Inflammatory macrophage treated with lipopolysaccharide for 1 hour (primary cell): ENCODE measurements at regions not wholly inside any gene's neighbourhood (a gene's known extent, or its start where the extent isn't known, plus 50 kb on each side); places are given as distances from the start of the nearest gene placed in this dataset.

ENCODE experiments used
- DNase-seq, 2 donors: peaks; one replicate each; pipeline ENCODE4 v3.0.0-alpha.2; 2020 to 2022

DNA sequence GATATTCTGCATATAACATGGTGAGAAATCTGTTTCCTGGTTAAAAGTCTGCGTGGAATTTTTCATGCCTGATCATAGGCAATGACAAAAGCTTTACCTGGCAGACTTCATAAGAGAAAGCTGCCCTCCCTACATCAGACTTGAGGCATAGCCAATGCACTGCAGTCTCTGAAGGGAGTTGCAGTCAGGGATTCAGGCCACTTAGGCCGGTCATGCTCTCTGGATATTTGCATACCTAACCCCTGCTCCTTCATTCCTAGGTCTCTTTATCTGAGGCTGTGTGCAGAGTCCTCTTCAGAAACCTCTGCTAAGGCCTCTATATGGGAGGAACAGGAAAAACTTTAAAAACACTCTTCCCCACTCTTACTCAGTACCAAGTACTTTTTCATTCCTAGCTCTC lies 287.4 kb downstream of the PCDH17 start:
- no peak for DNase-seq

DNA sequence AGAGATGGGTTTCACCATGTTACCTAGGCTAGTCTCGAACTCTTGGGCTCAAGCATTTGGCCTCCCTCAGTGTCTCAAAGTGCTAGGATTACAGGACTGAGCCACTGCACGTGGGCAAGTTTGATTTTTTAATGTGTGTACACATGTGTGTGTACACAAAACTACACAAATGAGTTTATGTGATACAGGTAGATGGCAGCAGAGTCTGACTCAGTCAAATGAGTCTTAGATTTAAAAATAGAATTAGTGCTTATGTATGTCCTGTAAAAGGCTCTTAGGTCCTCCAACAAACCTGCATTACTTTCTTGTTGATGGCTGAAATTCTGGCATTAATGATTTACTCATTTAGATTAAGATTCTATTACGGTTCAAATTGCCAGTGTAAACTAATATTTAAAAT lies 293.7 kb downstream of the PCDH17 start:
- no peak for DNase-seq

DNA sequence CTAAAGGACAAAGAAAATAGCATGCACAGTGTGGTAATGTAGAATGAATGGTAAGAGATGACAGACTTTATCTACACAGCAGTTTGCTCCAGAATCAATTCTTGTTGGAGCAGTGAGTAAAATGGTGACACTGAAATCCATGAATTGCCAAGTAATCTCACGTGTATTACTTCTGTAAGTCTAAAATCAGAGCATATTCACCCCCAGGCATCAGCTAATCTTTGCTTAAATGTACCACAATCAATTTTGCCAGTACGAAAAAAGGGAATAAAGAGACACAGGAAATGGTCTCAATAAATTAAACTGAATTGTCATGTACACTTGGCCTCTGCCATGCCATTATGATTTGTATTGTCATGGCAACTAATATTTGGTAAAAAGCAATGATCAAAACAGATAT lies 294.2 kb downstream of the PCDH17 start:
- DNase-seq: no peak

DNA sequence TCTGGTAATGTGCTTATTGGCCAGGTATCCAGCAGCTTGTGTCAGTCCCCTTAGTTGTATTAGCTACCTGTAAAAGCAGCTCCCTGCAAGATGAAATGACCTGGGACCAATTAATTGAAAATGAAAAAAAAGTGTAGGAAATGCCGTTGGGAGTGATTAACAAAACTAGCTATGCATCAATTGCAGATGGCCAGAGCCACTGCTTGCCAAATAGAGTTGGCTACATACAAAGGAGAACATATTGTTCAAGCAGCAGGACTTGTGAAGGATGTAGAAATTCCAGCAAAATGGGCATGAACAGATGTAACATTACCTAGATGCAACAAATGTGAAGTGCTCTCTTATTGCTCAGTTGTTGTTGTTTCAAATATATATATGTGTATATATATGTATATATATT lies 300.5 kb downstream of the PCDH17 start:
- DNase-seq: no peak

DNA sequence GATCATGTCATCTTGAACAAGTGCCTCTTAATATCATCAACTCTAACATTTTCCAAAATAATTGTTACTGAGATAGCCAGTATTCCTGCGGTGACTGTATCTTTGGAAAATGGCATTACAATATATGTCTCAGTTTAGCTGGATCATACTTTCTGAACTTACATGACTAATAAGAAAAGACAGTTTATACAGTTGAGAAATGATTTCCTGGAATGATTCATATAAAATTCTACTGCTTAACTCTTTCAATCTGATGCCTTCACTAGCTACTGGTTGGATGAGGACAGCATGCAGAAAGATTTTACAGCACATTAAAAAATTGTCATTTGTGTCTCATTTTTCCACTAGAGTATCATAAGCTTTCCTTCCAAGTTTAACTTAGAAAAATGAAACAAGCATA lies 302.1 kb downstream of the PCDH17 start:
- DNase-seq: no peak

DNA sequence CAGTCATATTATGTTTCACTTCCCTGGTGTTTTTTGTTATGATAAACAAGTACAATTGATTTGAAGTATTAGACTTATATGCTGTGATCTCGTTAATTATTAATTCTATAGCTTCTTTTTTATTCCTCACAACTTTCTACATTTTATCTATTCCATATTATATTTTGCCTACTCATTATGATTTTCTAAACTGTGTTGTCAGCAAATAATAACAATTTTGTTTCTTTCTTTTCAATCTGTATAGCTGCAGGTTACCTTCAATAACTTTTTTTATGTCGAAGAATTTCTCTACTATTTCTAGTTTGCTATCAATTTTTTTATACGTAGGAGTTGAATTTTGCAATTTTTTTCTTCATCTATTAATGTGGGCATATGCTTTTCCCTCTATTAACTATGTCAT lies 304.4 kb downstream of the PCDH17 start:
- DNase-seq: no peak

DNA sequence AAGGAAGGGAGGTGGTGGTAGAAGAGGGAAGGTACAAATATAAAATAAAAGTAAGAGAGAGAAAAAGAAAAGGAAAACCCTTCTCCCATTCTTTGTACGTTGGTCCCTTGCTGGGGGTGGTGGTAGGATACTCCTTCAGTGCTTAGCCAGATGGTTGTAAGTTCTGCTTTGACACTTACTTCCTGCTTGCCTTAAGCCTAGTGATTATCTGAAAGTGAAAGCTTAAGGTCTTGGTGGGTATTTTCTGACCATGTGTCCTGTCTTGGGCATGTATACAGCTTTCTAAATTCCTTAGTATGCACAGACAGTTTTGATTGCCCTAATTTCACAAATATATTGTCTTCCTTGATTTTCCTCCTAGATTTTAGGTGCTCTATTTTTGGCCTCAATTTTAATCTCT lies 314.8 kb downstream of the PCDH17 start:
- no peak for DNase-seq

DNA sequence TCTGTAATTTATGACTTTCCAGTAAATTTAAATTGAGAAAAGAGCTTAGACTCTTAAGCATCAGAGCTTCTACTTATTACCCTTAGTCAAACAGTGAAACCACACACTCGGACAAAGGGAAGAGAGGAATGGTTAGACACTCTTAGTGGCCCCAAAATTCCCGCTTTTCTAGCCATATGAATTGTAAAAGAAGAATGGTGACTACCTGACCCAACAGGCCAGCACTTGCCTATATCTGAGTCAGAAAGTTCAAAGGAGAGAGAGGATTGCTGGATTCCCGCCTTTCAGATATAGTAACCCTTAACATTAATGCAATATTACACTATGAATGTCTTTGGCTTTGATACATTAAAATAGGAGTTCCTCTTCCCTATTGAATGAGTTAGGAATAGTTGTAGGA lies 317.3 kb downstream of the PCDH17 start:
- no peak for DNase-seq

DNA sequence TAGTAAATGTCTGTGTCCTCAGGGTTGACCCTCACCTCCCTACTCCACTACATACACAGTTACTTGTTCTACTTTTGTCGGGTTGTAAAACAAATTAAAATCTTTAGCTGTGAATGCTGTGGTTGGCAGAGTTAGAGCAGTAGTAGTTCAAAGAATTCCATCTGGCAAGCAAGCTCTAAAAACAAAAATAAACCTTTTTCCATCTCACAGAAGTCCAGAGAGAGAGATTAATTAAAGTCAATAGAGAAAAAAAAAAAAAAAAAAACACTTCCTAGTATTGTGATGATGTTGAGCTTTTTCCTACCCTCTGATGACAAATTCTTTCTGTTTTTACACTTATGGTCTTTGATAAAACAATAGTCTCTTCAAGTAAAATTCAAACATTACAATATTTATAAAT lies 338.4 kb downstream of the PCDH17 start:
- DNase-seq: no peak

DNA sequence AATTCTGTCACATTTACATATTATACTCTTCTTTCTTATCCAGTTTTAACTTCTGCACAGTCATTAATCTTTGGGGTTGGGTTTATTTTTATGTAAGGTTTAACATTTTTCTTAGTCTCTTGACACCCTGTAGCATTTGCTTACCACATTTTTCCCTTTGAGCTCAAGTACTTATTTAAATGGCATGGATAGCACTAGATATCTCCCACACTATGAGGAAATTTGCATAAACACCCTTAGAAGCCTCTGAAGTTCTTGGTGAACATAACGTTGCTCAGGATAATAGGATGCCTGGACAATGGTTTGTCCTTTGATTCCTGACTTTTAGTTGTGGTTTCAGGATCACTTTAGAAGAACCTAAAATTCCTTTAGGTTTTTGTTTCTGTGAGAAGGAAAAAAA lies 338.9 kb downstream of the PCDH17 start:
- no peak for DNase-seq

DNA sequence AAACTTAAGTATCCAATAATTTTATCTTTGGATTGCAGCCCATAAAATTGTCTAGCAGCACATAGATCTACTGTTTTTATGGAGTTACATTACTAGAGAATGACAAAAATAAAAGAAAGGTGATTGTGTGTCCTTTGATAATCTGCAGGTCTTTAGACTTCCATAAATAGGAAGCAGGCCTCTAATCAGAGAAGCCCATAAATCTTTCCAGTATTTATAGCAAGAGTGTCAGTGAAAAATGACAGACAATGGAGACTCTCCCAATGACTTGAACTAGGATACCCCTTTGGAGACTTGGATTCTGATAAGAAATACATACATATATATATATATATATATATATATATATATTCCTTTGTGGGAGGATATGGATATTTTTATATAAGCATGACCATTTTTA lies 351.2 kb downstream of the PCDH17 start:
- DNase-seq: no peak

DNA sequence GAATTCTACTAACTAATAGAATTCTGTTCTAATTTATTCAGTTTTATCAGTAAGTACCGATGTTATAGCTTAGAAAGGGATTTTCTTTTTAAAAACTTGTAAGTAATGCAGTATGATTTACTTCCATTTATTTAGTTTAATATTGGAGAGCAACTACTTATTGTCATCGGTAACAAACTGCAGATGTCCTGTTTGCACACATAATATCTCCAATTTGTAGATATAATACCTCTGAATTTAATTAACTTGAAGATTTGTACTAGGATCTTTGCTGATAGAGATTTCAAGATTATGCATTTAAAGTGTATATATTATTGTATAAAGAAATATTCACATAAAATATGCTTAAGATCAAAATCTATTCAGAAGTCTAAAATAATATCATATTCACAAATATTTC lies 356.7 kb downstream of the PCDH17 start:
- DNase-seq: no peak

DNA sequence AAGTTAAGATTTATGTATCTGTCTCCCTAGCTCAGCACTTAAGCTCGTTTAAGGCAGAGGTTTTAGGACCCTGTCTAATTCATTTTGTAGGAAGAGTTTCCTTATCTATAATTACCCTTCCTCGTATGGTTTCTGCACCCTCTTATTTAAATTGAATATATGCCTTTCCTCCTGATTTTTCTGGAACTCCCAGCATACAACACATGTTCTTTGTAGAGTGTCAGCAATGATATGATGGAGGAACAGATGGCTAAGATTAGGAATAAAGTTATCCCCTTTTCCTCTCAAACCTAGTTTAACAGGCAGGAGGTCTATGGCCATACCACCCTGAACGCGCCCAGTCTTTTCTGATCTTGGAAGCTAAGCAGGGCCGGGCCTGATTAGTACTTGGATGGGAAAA lies 359.5 kb downstream of the PCDH17 start:
- DNase-seq: no peak

DNA sequence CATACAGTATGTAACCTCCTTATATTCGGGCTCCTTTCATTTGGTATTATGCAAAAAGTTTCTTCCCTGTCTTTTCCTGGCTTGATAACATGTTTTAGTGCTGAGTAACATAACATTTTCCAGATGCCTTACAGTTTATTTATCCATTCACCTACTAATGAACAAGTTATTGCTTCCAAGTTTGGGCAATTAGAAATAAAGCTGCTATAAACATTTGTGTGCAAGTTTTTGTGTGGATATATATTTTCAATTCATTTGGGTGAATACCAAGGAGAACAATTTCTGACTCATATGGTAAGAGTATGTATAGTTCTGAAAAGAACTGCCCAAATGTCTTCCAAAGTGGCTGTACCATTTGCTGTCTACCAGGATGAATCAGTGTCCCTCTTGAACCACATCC lies 360.9 kb downstream of the PCDH17 start:
- DNase-seq: no peak

DNA sequence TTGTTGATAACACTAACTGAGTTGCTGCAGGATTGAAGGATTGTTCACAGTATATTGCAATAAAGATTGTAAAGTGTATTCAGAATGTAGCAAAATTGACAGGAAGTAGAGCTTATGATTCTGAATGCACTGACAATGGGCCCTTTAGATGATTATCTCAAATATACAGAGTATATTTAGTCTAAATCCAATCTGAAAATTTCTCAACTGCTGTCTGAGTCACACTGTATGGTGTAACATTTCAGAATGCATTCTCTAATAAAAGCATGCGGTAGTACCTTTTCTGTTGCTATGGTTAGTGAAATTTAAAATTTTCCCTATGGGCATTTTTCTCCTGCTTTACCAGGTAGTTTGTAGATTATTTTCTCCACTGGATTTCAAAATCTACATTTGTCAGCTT lies 365.2 kb downstream of the PCDH17 start:
- no peak for DNase-seq

DNA sequence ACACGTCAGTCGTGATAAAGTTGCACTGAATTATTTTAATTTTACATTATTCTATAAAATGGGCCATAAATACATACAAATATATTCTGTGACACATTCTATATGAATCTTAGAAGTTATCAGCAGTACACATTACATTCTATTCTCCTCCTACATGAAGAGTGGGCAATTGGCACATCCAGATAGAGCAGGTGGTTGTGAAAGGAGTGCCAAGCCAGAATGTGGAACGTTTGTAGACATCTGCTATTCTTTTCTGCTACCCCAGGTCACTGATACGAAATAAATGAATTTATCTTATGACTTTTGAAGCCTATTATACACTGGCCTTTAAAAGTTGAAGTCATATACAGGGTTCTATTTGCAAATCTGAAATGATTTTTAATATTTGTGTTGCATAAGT lies 373.2 kb downstream of the PCDH17 start:
- DNase-seq: no peak

DNA sequence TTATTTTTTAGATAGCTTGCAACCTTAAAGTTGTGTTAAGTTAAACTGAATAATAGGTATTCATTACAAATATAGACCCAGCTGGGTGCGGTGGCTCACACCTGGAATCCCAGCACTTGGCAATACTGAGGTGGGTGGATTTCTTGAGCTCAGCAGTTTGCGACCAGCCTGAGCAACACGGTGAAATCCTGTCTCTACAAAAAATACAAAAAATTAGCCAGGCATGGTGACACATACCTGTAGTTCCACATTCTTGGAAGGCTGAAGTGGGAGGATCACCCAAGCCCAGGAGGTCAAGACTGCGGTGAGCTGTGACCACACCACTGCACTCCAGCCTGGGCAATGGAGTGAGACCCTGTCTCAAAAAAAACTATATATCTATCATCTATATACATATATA lies 386.5 kb downstream of the PCDH17 start:
- DNase-seq: no peak

DNA sequence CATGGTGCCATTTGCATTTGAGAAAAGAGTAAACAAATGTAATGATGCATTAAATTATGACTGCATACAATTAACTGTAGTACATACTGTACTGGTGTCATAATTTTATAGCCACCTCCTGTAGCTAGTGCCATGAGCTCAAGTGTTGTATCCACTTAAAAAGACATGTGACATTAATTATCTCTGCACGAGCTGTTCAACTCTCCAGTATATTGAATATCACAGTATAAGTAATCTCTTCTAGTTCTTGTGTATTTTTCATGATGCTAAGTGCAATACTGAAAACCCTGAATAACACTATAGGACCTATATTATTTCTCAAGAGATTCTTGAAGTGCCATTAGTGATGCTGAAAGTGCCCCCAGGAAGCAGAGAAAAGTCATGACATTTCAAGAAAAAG lies 387.3 kb downstream of the PCDH17 start:
- DNase-seq: no peak

DNA sequence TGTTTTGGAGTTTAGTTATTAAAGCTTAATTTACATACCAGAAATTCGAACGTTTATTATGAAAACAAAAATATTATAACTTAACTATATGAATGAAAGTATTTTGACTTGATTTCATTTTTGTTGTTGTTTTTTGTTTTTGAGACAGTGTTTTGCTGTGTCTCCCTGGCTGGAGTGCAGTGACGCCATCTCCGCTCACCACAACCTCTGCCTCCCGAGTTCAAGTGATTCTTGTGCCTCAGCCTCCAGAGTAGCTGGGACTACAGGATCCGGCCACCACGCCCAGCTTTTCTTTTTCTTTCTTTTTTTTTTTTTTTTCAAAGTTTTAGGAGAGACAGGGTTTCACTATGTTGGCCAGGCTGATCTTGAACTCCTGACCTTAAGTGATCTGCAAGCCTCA lies 392.6 kb downstream of the PCDH17 start:
- DNase-seq: no peak

DNA sequence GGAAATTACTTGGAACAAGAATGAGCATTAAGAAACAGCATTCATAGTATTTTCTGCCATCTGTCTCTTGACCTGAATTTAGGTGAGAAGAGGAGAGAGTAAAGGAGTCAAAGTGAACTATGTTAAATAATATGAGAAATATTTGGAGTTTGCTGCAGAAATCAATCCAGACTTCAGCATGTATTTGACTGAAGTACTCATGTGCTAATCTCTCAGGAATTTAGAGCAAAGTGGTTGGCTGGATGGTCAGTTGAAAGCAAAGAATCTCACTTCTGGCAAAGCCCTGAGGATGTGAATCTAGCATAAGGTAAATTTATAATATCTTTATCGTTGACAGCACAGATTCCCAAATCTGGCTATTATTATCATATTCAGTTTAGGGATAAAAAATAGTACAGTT lies 394.3 kb downstream of the PCDH17 start:
- DNase-seq: no peak

DNA sequence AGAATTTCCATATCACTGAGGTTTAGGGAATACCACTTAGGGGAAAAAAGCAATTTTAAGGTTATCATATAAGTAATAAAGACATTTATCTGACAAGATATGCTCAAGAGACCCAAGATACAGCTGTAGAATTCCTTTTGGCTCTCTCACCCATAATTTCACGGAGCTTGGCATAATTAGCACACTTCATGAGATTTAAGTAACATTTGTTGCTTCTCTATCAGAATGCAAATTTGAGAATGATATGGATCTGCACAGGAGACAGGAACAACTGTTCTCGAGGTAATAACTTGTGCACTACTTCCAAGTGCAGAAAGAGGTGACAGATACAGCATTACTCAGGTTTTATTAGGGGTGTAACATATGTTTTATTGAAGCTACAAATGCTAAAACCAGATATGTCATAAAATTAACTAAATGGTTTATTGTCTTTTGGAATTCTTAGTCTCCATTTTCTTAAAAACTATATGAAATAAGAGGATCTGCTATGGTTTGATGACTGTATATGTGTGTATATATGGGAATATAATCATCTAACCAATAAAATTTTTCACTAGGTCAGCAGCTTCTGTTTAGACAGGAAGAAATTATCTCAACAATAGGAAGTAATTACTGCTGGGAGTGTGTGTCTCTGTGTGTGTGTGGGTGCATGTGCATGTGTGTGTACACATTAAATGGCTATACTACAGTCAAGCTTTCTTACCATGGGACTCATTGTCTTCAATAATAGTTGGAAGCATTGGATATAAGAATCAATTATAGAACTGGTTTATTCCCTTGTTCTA lies 401.3 kb downstream of the PCDH17 start:
- DNase-seq: no peak

DNA sequence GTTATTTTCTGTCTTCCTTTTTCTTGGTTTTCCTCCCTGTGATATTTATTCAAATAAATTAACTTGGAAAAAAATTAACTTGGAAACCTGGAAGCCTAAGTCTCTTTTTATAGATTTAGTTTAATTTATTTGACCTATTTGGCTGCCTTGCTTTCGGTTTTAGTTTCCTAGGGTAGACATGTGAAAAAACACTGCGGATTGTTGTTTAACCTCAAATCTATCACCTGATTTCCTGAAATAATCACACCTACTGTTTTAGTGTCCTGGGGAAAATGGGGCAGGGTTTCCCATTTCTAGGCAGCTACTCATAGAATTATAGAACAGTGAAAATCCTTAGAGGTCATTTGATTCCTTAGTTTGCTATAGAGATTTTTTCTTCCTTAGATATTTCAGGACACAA lies 412.4 kb downstream of the PCDH17 start:
- DNase-seq: no peak

DNA sequence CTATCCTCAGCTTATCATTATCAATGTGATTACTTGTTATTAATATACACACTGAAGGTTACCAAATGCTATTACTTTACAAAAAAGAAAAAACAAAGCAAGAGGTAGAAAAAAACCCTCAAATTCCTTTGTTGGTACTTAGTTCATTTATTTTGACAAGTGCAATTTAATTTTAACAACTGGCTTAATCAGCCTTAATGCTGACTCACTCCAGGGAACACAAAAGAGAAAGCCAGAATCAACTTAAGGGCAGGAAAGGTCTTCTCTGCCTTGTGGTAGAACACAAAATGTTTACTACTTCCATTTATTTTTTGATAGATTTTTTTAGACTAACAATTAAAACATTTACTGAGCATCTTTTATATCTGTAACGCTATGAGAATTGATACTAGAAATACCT lies 417.1 kb downstream of the PCDH17 start:
- DNase-seq: no peak

DNA sequence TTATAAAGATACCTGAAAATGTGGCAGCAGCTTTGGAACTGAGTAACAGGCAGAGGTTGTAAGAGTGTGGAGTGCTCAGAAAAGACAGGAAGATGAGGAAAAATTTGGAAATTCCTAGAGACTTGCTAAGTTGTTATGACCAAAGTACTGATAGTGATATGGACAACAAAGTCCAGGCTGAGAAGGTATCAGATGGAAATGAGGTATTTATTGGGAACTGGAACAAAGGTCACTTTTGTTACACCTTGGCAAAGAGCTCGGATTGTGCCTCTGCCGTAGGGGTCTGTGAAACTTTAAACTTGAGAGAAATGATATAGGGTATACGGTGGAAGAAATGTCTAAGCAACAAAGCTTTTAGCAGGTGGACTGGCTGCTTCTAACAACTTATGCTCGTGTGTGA lies 419.9 kb downstream of the PCDH17 start:
- DNase-seq: no peak

DNA sequence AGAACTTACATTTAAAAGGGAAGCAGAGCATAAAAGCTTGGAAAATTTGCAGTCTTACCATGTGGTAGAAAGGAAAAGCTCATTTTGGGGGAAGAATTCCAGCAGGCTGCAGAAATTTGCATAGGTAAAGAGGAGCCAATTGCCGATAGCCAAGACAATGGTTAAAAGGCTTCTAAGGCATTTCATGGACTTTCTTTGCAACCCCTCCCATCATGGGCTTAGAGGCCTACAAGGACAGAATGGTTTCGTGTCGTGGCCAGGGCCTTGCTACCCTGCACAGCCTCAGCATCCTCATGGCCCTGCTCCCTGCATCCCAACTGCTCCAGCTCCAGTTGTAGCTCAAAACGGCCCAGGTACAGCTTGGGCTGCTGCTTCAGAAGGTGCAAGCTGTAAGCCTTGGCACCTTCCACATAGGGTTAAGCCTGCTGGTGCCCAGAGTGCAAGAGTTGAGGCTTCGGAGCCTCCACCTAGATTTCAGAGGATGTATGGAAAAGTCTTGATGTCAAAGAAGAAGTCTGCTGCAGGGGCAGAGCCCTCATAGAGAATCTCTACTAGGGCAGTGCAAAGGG lies 420.3 kb downstream of the PCDH17 start:
- no peak for DNase-seq
